HepG2 (cell line): ENCODE measurements at regions not wholly inside any gene's neighbourhood (a gene's known extent, or its start where the extent isn't known, plus 50 kb on each side); places are given as distances from the start of the nearest gene placed in this dataset.

ENCODE experiments used
- ATAC-seq: fragments of 200-7000 bp; cut with Tn5 transposase; 3 replicates; pipeline ENCODE4 v1.9.1; 2020; ENCODE audit warnings: mild to moderate bottlenecking, moderate library complexity
- BruUV-seq: library from RNA; stranded (reverse); fragments of 400-500 nt; replicated peaks from 2 replicates; lab custom pipeline; 2021; lab: Mats Ljungman, UMichigan
- CTCF ChIA-PET: fragments of 300-600 bp; formaldehyde crosslinking; extraction: SDS; loops from one replicate; lab custom pipeline; 2021; ENCODE audit warnings: low total read pairs, inconsistent platforms, low intra/inter-chr PET ratio; lab: Yijun Ruan, JAX
- POLR2A ChIA-PET: fragments of 350-600 bp; sonication (Branson Sonifier 250); formaldehyde crosslinking; loops from one replicate; lab custom pipeline; 2020; ENCODE audit warnings: antibody characterized with exemption, inconsistent platforms; lab: Yijun Ruan, JAX
- DNase-seq: peaks from one replicate; pipeline ENCODE4 v3.0.0-alpha.2; 2015; ENCODE audit warnings: low spot score
- FAIRE-seq: peaks from 3 replicates; lab custom pipeline; 2011; peaks lifted over from hg19 to GRCh38; lab: Jason Lieb, UNC
- H2AFZ ChIP-seq: one replicate; pipeline ENCODE4 v1.6.1; 2011; ENCODE audit warnings: low read length, inconsistent platforms
- H3K27ac ChIP-seq: fragments of 300-600 bp; 3 replicates; pipeline ENCODE4 v1.8.0; 2011; ENCODE audit warnings: mixed run types, mild to moderate bottlenecking, mixed read lengths, low read length, inconsistent platforms; ENCODE audit not compliant: insufficient read depth; ENCODE audit errors: extremely low read length
- H3K27me3 ChIP-seq, 2 experiments: fragments of 200-600 bp in 1 of 2; 2 replicates in 1 of 2; 3 replicates in 1 of 2; pipeline versions ENCODE4 v1.6.0 to v1.8.0; 2011; ENCODE audit warnings: low read length in 2 of 2, mild to moderate bottlenecking in 2 of 2, moderate library complexity in 2 of 2, inconsistent platforms in 1 of 2; ENCODE audit not compliant: insufficient read depth in 2 of 2, control insufficient read depth in 1 of 2
- H3K36me3 ChIP-seq, 2 experiments: fragments of 200-600 bp in 1 of 2; replicated peaks in 1 of 2; 2 replicates in 1 of 2; 3 replicates in 1 of 2; pipeline versions ENCODE4 v1.5.1 to v1.8.0; 2011; ENCODE audit warnings: low read length in 2 of 2, inconsistent platforms in 1 of 2; ENCODE audit not compliant: insufficient read depth in 2 of 2, control insufficient read depth in 1 of 2
- H3K4me1 ChIP-seq: 2 replicates; pipeline ENCODE4 v1.5.1; 2012; ENCODE audit warnings: low read length, inconsistent platforms; ENCODE audit not compliant: insufficient read depth
- H3K4me2 ChIP-seq: 2 replicates; pipeline ENCODE4 v1.6.0; 2011; ENCODE audit warnings: low read depth, low read length, inconsistent platforms
- H3K4me3 ChIP-seq, 3 experiments: fragments of 200-600 bp in 1 of 3; sonication (generic), shearing (Covaris generic) in 1 of 3; replicated peaks in 1 of 3; 2 replicates each; pipeline ENCODE4 v1.5.1; 2011 to 2016; ENCODE audit warnings: low read length in 3 of 3, inconsistent platforms in 2 of 3, low read depth in 2 of 3, mild to moderate bottlenecking in 2 of 3, control low read depth in 1 of 3, mixed read lengths in 1 of 3; ENCODE audit not compliant: insufficient read depth in 1 of 3
- H3K79me2 ChIP-seq: one replicate; pipeline ENCODE4 v1.6.1; 2011; ENCODE audit warnings: low read length, inconsistent platforms; ENCODE audit not compliant: insufficient read depth
- H3K9ac ChIP-seq: 2 replicates; pipeline ENCODE4 v1.6.0; 2011; ENCODE audit warnings: mild to moderate bottlenecking, low read depth, low read length, inconsistent platforms; ENCODE audit not compliant: insufficient read depth
- H3K9me3 ChIP-seq: 2 replicates; pipeline ENCODE4 v1.5.1; 2012; ENCODE audit warnings: mild to moderate bottlenecking, low read length
- H4K20me1 ChIP-seq: 2 replicates; pipeline ENCODE4 v1.6.0; 2011; ENCODE audit warnings: inconsistent platforms, mild to moderate bottlenecking, low read length, moderate library complexity; ENCODE audit not compliant: insufficient read depth
- ARID2 ChIP-seq: sonication (generic); formaldehyde crosslinking; IDR thresholded peaks from 2 replicates; pipeline ENCODE4 v1.8.1; 2022; ENCODE audit warnings: mild to moderate bottlenecking, missing genetic modification reagents, borderline replicate concordance
- ATF7 ChIP-seq, 2 experiments: fragments of 450-650 bp in 1 of 2; sonication (generic) in 1 of 2; formaldehyde crosslinking in 1 of 2; IDR thresholded peaks; 2 replicates each; pipeline versions ENCODE4 v1.4.0 to v1.6.1; 2016 to 2020; ENCODE audit warnings: antibody characterized with exemption in 1 of 2, mild to moderate bottlenecking in 1 of 2, missing genetic modification reagents in 1 of 2
- CREB1 ChIP-seq, 2 experiments: fragments of 450-650 bp in 1 of 2; IDR thresholded peaks; 2 replicates each; pipeline ENCODE4 v1.6.1; 2016 to 2017; ENCODE audit warnings: control low read depth in 1 of 2, mild to moderate bottlenecking in 1 of 2, missing compliant biosample characterization in 1 of 2, missing genetic modification characterization in 1 of 2
- CREM ChIP-seq, 2 experiments: sonication (generic) in 1 of 2; formaldehyde crosslinking in 1 of 2; IDR thresholded peaks; 2 replicates each; pipeline versions ENCODE4 v1.4.0 to v1.6.1; 2016 to 2020; ENCODE audit warnings: antibody characterized with exemption in 1 of 2, mild to moderate bottlenecking in 1 of 2, missing genetic modification reagents in 1 of 2
- FOXK2 ChIP-seq: fragments of 450-650 bp; IDR thresholded peaks from 2 replicates; pipeline ENCODE4 v1.6.1; 2016
- KLF13 ChIP-seq: sonication (generic); formaldehyde crosslinking; IDR thresholded peaks from 2 replicates; pipeline ENCODE4 v1.4.0; 2020; ENCODE audit warnings: mild to moderate bottlenecking, missing genetic modification reagents
- MAFG ChIP-seq: sonication (generic); formaldehyde crosslinking; IDR thresholded peaks from 2 replicates; pipeline ENCODE4 v1.5.1; 2020; ENCODE audit warnings: mild to moderate bottlenecking, missing genetic modification reagents
- MAFK ChIP-seq, 2 experiments: IDR thresholded peaks in 1 of 2; conservative IDR thresholded peaks in 1 of 2; 2 replicates each; pipeline ENCODE4 v1.6.1; 2011; ENCODE audit warnings: improper control_type of control experiment in 2 of 2, low read length in 2 of 2
- NKX3-1 ChIP-seq: sonication (generic); formaldehyde crosslinking; IDR thresholded peaks from 2 replicates; pipeline ENCODE4 v1.5.0; 2020; ENCODE audit warnings: missing genetic modification reagents
- RBM39 ChIP-seq: fragments of 200-400 bp; formaldehyde crosslinking; IDR thresholded peaks from one replicate; pipeline ENCODE4 v1.6.1; 2018; ENCODE audit warnings: antibody characterized with exemption, mild to moderate bottlenecking, low read depth, low read length; ENCODE audit not compliant: poor library complexity, severe bottlenecking
- REPIN1 ChIP-seq: sonication (generic); formaldehyde crosslinking; IDR thresholded peaks from 2 replicates; pipeline ENCODE4 v1.8.0; 2022; ENCODE audit warnings: missing genetic modification reagents, low read depth, mild to moderate bottlenecking, borderline replicate concordance
- RFXANK ChIP-seq: IDR thresholded peaks from 2 replicates; pipeline ENCODE4 v1.6.1; 2016
- SAFB2 ChIP-seq: sonication (generic); formaldehyde crosslinking; IDR thresholded peaks from 2 replicates; pipeline ENCODE4 v1.5.1; 2020; ENCODE audit warnings: missing genetic modification reagents, low read depth, mild to moderate bottlenecking, borderline replicate concordance
- SP4 ChIP-seq: sonication (generic); formaldehyde crosslinking; IDR thresholded peaks from 2 replicates; pipeline ENCODE4 v1.8.1; 2023; ENCODE audit warnings: mild to moderate bottlenecking, missing genetic modification reagents
- ZBTB2 ChIP-seq: sonication (generic); formaldehyde crosslinking; IDR thresholded peaks from 2 replicates; pipeline ENCODE4 v1.8.0; 2022; ENCODE audit warnings: low read depth, missing genetic modification reagents
- ZBTB34 ChIP-seq: sonication (generic); formaldehyde crosslinking; IDR thresholded peaks from 2 replicates; pipeline ENCODE4 v1.8.0; 2022; ENCODE audit warnings: mild to moderate bottlenecking, missing genetic modification reagents
- ZNF891 ChIP-seq: sonication (generic); formaldehyde crosslinking; IDR thresholded peaks from 2 replicates; pipeline ENCODE4 v1.5.0; 2020; ENCODE audit warnings: mild to moderate bottlenecking, missing genetic modification reagents
- WGBS: methylation state at CpG from one replicate; pipeline ENCODE4 v1.1.6; 2017; ENCODE audit warnings: low lambda C conversion rate; 5-methylcytosine and 5-hydroxymethylcytosine counted together
- in situ Hi-C: cut with HindIII; loops from 2 replicates; pipeline ENCODE4 v1.10.0; 2017; ENCODE audit warnings: low pct_unique_long_range_greater_than_20kb; ENCODE audit not compliant: extremely low pct_ligation_motif_present
- intact Hi-C: fragments of 100-400 bp; cut with micrococcal nuclease; formaldehyde crosslinking; loops from one replicate; pipeline ENCODE4 v1.10.0; 2022; ENCODE audit not compliant: unreplicated experiment

GRCh38 chr2:117101613-117102012 is 712.9 kb upstream of the DDX18 start:
- 55% methylated on average over 1 of the region's 1 CpG for WGBS
- Histone ChIP-seq H3K4me3 (no peak overlapping the region), H3K27ac (no peak overlapping the region), H3K79me2 (no peaks in the 10 kb centered on the region), H3K36me3 (no peaks in the 10 kb centered on the region), H4K20me1 (no peaks in the 10 kb centered on the region), H3K4me1 (no peaks in the 10 kb centered on the region), H3K9ac (no peak overlapping the region)
- POLR2A ChIA-PET: no interaction called here
- no peak for ATAC-seq
- intact Hi-C loops: no loop called here
- TF ChIP-seq MAFG: no peak
- peak in 1 of 2 experiments; percentile 55; a peak in 2 of 4 replicates for TF ChIP-seq MAFK (conservative IDR thresholded peaks at IDR 0.05 in 1 of 2, IDR thresholded peaks at IDR 0.05 in 1 of 2; ENCODE audit: low read length in 2 of 2)
- TF ChIP-seq, all 625 proteins: peak for 1
- no TSS peak for BruUV-seq
- Histone ChIP-seq H3K9me3 (peaks cover 60% of the 10 kb centered on the region), H3K27me3 (no peaks in the 10 kb centered on the region), H3K4me2 (no peak overlapping the region), H2AFZ (no peak overlapping the region)
- in situ Hi-C loops: no loop called here
- CTCF ChIA-PET: no interaction called here
- FAIRE-seq: no peak
- no peak for DNase-seq

GRCh38 chr2:117108741-117109267 is 705.7 kb upstream of the DDX18 start:
- Histone ChIP-seq H3K36me3 (no peaks in the 10 kb centered on the region), H4K20me1 (no peaks in the 10 kb centered on the region), H3K9me3 (peaks cover 88% of the 10 kb centered on the region), H2AFZ (no peak overlapping the region), H3K4me1 (no peaks in the 10 kb centered on the region), H3K4me2 (no peak overlapping the region), H3K79me2 (no peaks in the 10 kb centered on the region), H3K27me3 (no peaks in the 10 kb centered on the region), H3K27ac (no peak overlapping the region), H3K9ac (no peak overlapping the region), H3K4me3 (no peak overlapping the region)
- POLR2A ChIA-PET: no interaction called here
- TF ChIP-seq REPIN1: no peak
- no peak for TF ChIP-seq KLF13 (CRISPR knock-in tag)
- TF ChIP-seq CREM (IDR thresholded peaks at IDR 0.05): no peak
- no peak for TF ChIP-seq CREM (CRISPR knock-in tag; IDR thresholded peaks at IDR 0.05)
- no peak for TF ChIP-seq ZBTB34 (CRISPR knock-in tag)
- TF ChIP-seq FOXK2: no peak
- TF ChIP-seq ARID2 (CRISPR knock-in tag): no peak
- TF ChIP-seq CREB1 (IDR thresholded peaks at IDR 0.05): peak; percentile 88
- TF ChIP-seq CREB1 (CRISPR knock-in tag; IDR thresholded peaks at IDR 0.05): no peak
- no peak for TF ChIP-seq RBM39
- TF ChIP-seq SP4 (CRISPR knock-in tag): no peak
- no peak for TF ChIP-seq ZNF891 (CRISPR knock-in tag)
- no peak for TF ChIP-seq ZBTB2 (CRISPR knock-in tag)
- no peak for TF ChIP-seq SAFB2 (CRISPR knock-in tag)
- no peak for TF ChIP-seq NKX3-1
- peak; percentile 82 for TF ChIP-seq ATF7 (IDR thresholded peaks at IDR 0.05)
- TF ChIP-seq ATF7 (CRISPR knock-in tag; IDR thresholded peaks at IDR 0.05): no peak
- no peak for TF ChIP-seq RFXANK (CRISPR knock-in tag)
- BruUV-seq: no TSS peak
- DNase-seq (no peak), FAIRE-seq (no peak), ATAC-seq (no peak)
- in situ Hi-C loops: no loop called here
- 3% methylated on average over 9 of the region's 9 CpGs for WGBS
- CTCF ChIA-PET: no interaction called here
- intact Hi-C loops: no loop called here
